Fibroblast of pulmonary artery (primary cell): ENCODE measurements at regions not wholly inside any gene's neighbourhood (a gene's known extent, or its start where the extent isn't known, plus 50 kb on each side); places are given as distances from the start of the nearest gene placed in this dataset.

Experiments used
- DNase-seq: peaks from one replicate; pipeline ENCODE4 v3.0.0-alpha.2; 2010; ENCODE audit warnings: low read depth
- H3K4me3 ChIP-seq: replicated peaks from 2 replicates; pipeline ENCODE4 v1.5.1; 2011; ENCODE audit warnings: low read depth, mild to moderate bottlenecking, control low read depth, low read length, moderate library complexity
- CTCF ChIP-seq: IDR thresholded peaks from 2 replicates; pipeline ENCODE4 v1.5.1; 2011; ENCODE audit warnings: mild to moderate bottlenecking, control low read depth, low read length, inconsistent platforms; ENCODE audit errors: missing control alignments

- no peak overlapping the region for H3K4me3 ChIP-seq
- no peak for TF ChIP-seq CTCF
- no peak for DNase-seq
Measured at GRCh38 chr6:148263010-148263409, 79.6 kb upstream of the SASH1 start.

GRCh38 chr6:148263961-148264360 lies 78.7 kb upstream of the SASH1 start:
- no peak overlapping the region for H3K4me3 ChIP-seq
- TF ChIP-seq CTCF = no peak
- DNase-seq = no peak

GRCh38 chr6:148265054-148265453 lies 77.6 kb upstream of the SASH1 start:
- DNase-seq = no peak
- no peak overlapping the region for H3K4me3 ChIP-seq
- no peak for TF ChIP-seq CTCF

- DNase-seq = no peak
- no peak overlapping the region for H3K4me3 ChIP-seq
- no peak for TF ChIP-seq CTCF
Measured at GRCh38 chr6:148269386-148269785, 73.3 kb upstream of the SASH1 start.

- H3K4me3 ChIP-seq = peak overlapping the region; percentile 54
- no peak for TF ChIP-seq CTCF
- DNase-seq = peak; percentile 92
Measured at GRCh38 chr6:148271711-148272439, 70.8 kb upstream of the SASH1 start.

GRCh38 chr6:148272597-148272996 lies 70.0 kb upstream of the SASH1 start:
- DNase-seq = peak; percentile 60
- peak; percentile 8 for TF ChIP-seq CTCF
- H3K4me3 ChIP-seq = peak overlapping the region; percentile 54

- peak overlapping the region; percentile 1 for H3K4me3 ChIP-seq
- TF ChIP-seq CTCF = peak; percentile 32
- DNase-seq = peak; percentile 38
Measured at GRCh38 chr6:148273962-148274752, 68.5 kb upstream of the SASH1 start.
